ENCODE measurements at regions not wholly inside any gene's neighbourhood (a gene's known extent, or its start where the extent isn't known, plus 50 kb on each side); places are given as distances from the start of the nearest gene placed in this dataset.

GRCh38 chr2:18009891-18010290 is 131.4 kb downstream of the KCNS3 start:
- Mint-ChIP-seq H3K9me3 (peaks cover 11% of the 10 kb centered on the region), H3K4me1 (no peaks in the 10 kb centered on the region), H3K27ac (no peak overlapping the region), H3K36me3 (ENCODE audit: low read depth) (no peaks in the 10 kb centered on the region), H3K4me3 (no peak overlapping the region), H3K27me3 (peaks cover 1% of the 10 kb centered on the region)
- ChIA-PET POLR2A (no interaction called here), CTCF (no interaction called here)
- TF ChIP-seq CTCF (IDR thresholded peaks at IDR 0.05): no peak
- ATAC-seq (ENCODE audit: low read depth) (no peak), DNase-seq (no peak)
- intact Hi-C loops (cut with micrococcal nuclease): no loop called here

GRCh38 chr2:18005411-18005810 is 126.9 kb downstream of the KCNS3 start:
- ATAC-seq (ENCODE audit: low read depth): no peak
- DNase-seq: no peak
- H3K4me1 Mint-ChIP-seq: no peaks in the 10 kb centered on the region
- ChIA-PET CTCF (no interaction called here), POLR2A (no interaction called here)
- intact Hi-C loops (cut with micrococcal nuclease): no loop called here
- H3K4me3 Mint-ChIP-seq: no peak overlapping the region
- H3K36me3 Mint-ChIP-seq (ENCODE audit: low read depth): no peaks in the 10 kb centered on the region
- no peak overlapping the region for H3K27ac Mint-ChIP-seq
- TF ChIP-seq CTCF (IDR thresholded peaks at IDR 0.05): no peak
- H3K27me3 Mint-ChIP-seq: peaks cover 1% of the 10 kb centered on the region
- H3K9me3 Mint-ChIP-seq: peaks cover 13% of the 10 kb centered on the region

- TF ChIP-seq CTCF (IDR thresholded peaks at IDR 0.05): no peak
- peaks cover 2% of the 10 kb centered on the region for H3K27me3 Mint-ChIP-seq
- H3K4me3 Mint-ChIP-seq: no peak overlapping the region
- peaks cover 8% of the 10 kb centered on the region for H3K9me3 Mint-ChIP-seq
- ATAC-seq (ENCODE audit: low read depth) (no peak), DNase-seq (no peak)
- ChIA-PET CTCF (no interaction called here), POLR2A (no interaction called here)
- intact Hi-C loops (cut with micrococcal nuclease): no loop called here
- H3K36me3 Mint-ChIP-seq (ENCODE audit: low read depth): no peaks in the 10 kb centered on the region
- H3K27ac Mint-ChIP-seq: no peak overlapping the region
- no peaks in the 10 kb centered on the region for H3K4me1 Mint-ChIP-seq
These were observed 123.2 kb downstream of the KCNS3 start for GRCh38 chr2:18001671-18002070.

GRCh38 chr2:17996978-17997377 is 118.5 kb downstream of the KCNS3 start:
- Mint-ChIP-seq H3K27me3 (peaks cover 2% of the 10 kb centered on the region), H3K4me3 (no peak overlapping the region), H3K9me3 (peaks cover 6% of the 10 kb centered on the region), H3K36me3 (ENCODE audit: low read depth) (no peaks in the 10 kb centered on the region), H3K27ac (no peak overlapping the region), H3K4me1 (no peaks in the 10 kb centered on the region)
- POLR2A ChIA-PET: no interaction called here
- no peak for TF ChIP-seq CTCF (IDR thresholded peaks at IDR 0.05)
- ATAC-seq (ENCODE audit: low read depth) (no peak), DNase-seq (no peak)
- intact Hi-C loops (cut with micrococcal nuclease): no loop called here
- CTCF ChIA-PET: no interaction called here

- no peak for TF ChIP-seq CTCF (IDR thresholded peaks at IDR 0.05)
- no peaks in the 10 kb centered on the region for H3K4me1 Mint-ChIP-seq
- no peak overlapping the region for H3K27ac Mint-ChIP-seq
- H3K27me3 Mint-ChIP-seq: peaks cover 2% of the 10 kb centered on the region
- peaks cover 6% of the 10 kb centered on the region for H3K9me3 Mint-ChIP-seq
- intact Hi-C loops (cut with micrococcal nuclease): no loop called here
- DNase-seq: no peak
- no peaks in the 10 kb centered on the region for H3K36me3 Mint-ChIP-seq (ENCODE audit: low read depth)
- POLR2A ChIA-PET: no interaction called here
- no peak for ATAC-seq (ENCODE audit: low read depth)
- CTCF ChIA-PET: no interaction called here
- H3K4me3 Mint-ChIP-seq: no peak overlapping the region
These were observed 117.1 kb downstream of the KCNS3 start for GRCh38 chr2:17995593-17995992.

Measured in activated B cell treated with CpG ODN at 0.5 μM for 24 hours (primary cell).